B cell (primary cell): ENCODE measurements at regions not wholly inside any gene's neighbourhood (a gene's known extent, or its start where the extent isn't known, plus 50 kb on each side); places are given as distances from the start of the nearest gene placed in this dataset.
A peak's percentile ranks its signal among the peaks of the same experiment; 100 is the strongest.

ENCODE experiments used
- ATAC-seq: fragments of 200-7000 bp; cut with Tn5 transposase; one replicate; pipeline ENCODE4 v1.10.0; 2021; ENCODE audit warnings: low read depth, mild to moderate bottlenecking, moderate number of reproducible peaks, moderate library complexity
- CTCF ChIA-PET: fragments of 350-600 bp; sonication (Branson Sonifier 250); formaldehyde crosslinking; loops from one replicate; lab custom pipeline; 2021; ENCODE audit warnings: antibody characterized with exemption, inconsistent platforms; lab: Charles Lee
- POLR2A ChIA-PET: fragments of 350-600 bp; sonication (Branson Sonifier 250); formaldehyde crosslinking; loops from one replicate; lab custom pipeline; 2021; ENCODE audit warnings: antibody characterized with exemption; lab: Charles Lee
- DNase-seq: peaks from one replicate; pipeline ENCODE4 v3.0.0; 2013
- H2AFZ ChIP-seq: 2 replicates; pipeline ENCODE4 v1.6.1; 2012; ENCODE audit warnings: mild to moderate bottlenecking, low read depth, low read length; ENCODE audit not compliant: insufficient read depth, poor library complexity, severe bottlenecking
- H3K27ac ChIP-seq, 2 donors: 1 replicate in 1 of 2; 2 replicates in 1 of 2; pipeline ENCODE4 v1.5.1; 2012 to 2013; ENCODE audit warnings: low read length in 2 of 2, mild to moderate bottlenecking in 2 of 2, moderate library complexity in 1 of 2
- H3K27me3 ChIP-seq, 4 experiments: fragments of 200-600 bp in 1 of 4; sonication (generic) in 1 of 4; replicated peaks in 1 of 4; 1 replicate in 2 of 4; 2 replicates in 2 of 4; pipeline versions ENCODE4 v1.6.1 to v1.7.0; 2013 to 2016; ENCODE audit warnings: low read length in 3 of 4, mild to moderate bottlenecking in 2 of 4, mixed read lengths in 1 of 4, moderate library complexity in 1 of 4; ENCODE audit not compliant: insufficient read depth in 4 of 4, control insufficient read depth in 3 of 4; ENCODE audit errors: control extremely low read depth in 1 of 4
- H3K36me3 ChIP-seq, 2 experiments: replicated peaks in 1 of 2; 1 replicate in 1 of 2; 2 replicates in 1 of 2; pipeline versions ENCODE4 v1.6.1 to v1.7.1; 2013; ENCODE audit warnings: low read length in 1 of 2; ENCODE audit not compliant: insufficient read depth in 2 of 2, control insufficient read depth in 1 of 2; ENCODE audit errors: control extremely low read depth in 1 of 2, extremely low read depth in 1 of 2
- H3K4me1 ChIP-seq, 2 donors: fragments of 200-600 bp in 1 of 2; sonication (generic) in 1 of 2; 1 replicate in 1 of 2; 2 replicates in 1 of 2; pipeline versions ENCODE4 v1.5.1 to v1.6.1; 2013 to 2017; ENCODE audit warnings: low read length in 2 of 2; ENCODE audit not compliant: control insufficient read depth in 2 of 2, insufficient read depth in 2 of 2
- H3K4me2 ChIP-seq: replicated peaks from 2 replicates; pipeline ENCODE3; 2012; ENCODE audit warnings: mild to moderate bottlenecking, low read depth, low read length; ENCODE audit not compliant: poor library complexity, severe bottlenecking
- H3K4me3 ChIP-seq, 5 experiments: fragments of 200-600 bp in 1 of 5; sonication (generic) in 1 of 5; 1 replicate in 3 of 5; 2 replicates in 2 of 5; pipeline versions ENCODE4 v1.5.1 to v1.7.0; 2011 to 2016; ENCODE audit warnings: low read length in 4 of 5, mild to moderate bottlenecking in 4 of 5, low read depth in 2 of 5, control low read depth in 1 of 5, moderate library complexity in 1 of 5; ENCODE audit not compliant: insufficient read depth in 1 of 5; ENCODE audit errors: control extremely low read depth in 1 of 5, extremely low read depth in 1 of 5
- H3K79me2 ChIP-seq: fragments of 200-600 bp; sonication (generic); one replicate; pipeline ENCODE4 v1.6.0; 2016; ENCODE audit warnings: low read length; ENCODE audit not compliant: control insufficient read depth, insufficient read depth
- H3K9ac ChIP-seq: fragments of 200-600 bp; sonication (generic); 2 replicates; pipeline ENCODE4 v1.6.1; 2017; ENCODE audit warnings: mild to moderate bottlenecking, low read length, moderate library complexity
- H3K9me3 ChIP-seq, 3 donors: one replicate each; pipeline versions ENCODE4 v1.6.1 to v1.7.1; 2013; ENCODE audit warnings: low read length in 2 of 3; ENCODE audit not compliant: control insufficient read depth in 2 of 3, insufficient read depth in 1 of 3; ENCODE audit errors: control extremely low read depth in 1 of 3
- H4K20me1 ChIP-seq: 2 replicates; pipeline ENCODE4 v1.6.0; 2012; ENCODE audit warnings: mild to moderate bottlenecking, low read length; ENCODE audit not compliant: insufficient read depth, control insufficient read depth, poor library complexity, severe bottlenecking
- H3K27ac Mint-ChIP-seq: one replicate; pipeline ENCODE4 v1.8.0; 2021; ENCODE audit warnings: mixed read lengths
- H3K27me3 Mint-ChIP-seq: one replicate; pipeline ENCODE4 v1.8.0; 2021; ENCODE audit warnings: mixed read lengths
- H3K4me1 Mint-ChIP-seq: one replicate; pipeline ENCODE4 v1.8.0; 2021; ENCODE audit warnings: mixed read lengths
- H3K4me3 Mint-ChIP-seq: one replicate; pipeline ENCODE4 v1.8.0; 2021; ENCODE audit warnings: mixed read lengths
- H3K9me3 Mint-ChIP-seq: one replicate; pipeline ENCODE4 v1.8.0; 2022; ENCODE audit warnings: mixed read lengths; ENCODE audit not compliant: insufficient read depth
- EZH2 ChIP-seq: IDR thresholded peaks from 2 replicates; pipeline ENCODE4 v1.6.1; 2012; ENCODE audit warnings: borderline replicate concordance, low read depth, mild to moderate bottlenecking, moderate library complexity, low read length; ENCODE audit not compliant: insufficient read depth, poor library complexity, severe bottlenecking
- WGBS: methylation state at CpG from one replicate; pipeline ENCODE4 v1.1.5; 2013; ENCODE audit warnings: missing lambda C conversion rate; ENCODE audit not compliant: insufficient coverage; 5-methylcytosine and 5-hydroxymethylcytosine counted together
- intact Hi-C: fragments of 100-400 bp; cut with micrococcal nuclease; formaldehyde crosslinking; loops from one replicate; pipeline ENCODE4 v1.10.0; 2022
- TF ChIP-seq, protein P1 (sequence below): fragments of 200-600 bp; IDR thresholded peaks from one replicate; pipeline ENCODE4 v1.8.0; 2022; ENCODE audit warnings: antibody characterized with exemption, mild to moderate bottlenecking

DNA sequence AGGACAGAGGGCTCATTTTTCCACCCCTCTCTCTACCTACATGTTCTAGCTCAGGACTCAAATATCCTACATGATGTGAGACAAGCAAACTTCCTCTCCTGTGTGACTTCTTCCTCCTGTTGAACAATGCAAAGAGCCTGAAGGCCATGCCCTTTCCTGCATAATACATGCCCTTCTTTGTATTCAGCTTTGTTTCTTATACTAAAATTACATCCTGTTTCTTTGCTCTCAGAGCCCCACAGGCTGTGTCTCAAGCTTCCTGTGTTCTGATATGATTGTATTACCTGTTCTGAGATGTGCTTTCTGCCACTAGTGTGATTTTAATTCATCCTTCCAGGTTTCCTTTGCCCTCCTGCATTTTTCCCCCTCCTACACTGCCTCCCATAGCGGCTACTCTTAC, 166.4 kb upstream of the AFF2 start:
- Histone ChIP-seq H3K9ac (no peak overlapping the region), H3K27ac (no peak overlapping the region), H3K4me3 (no peak overlapping the region), H3K4me1 (peaks cover 5 to 11% of the 10 kb centered on the region in 2 donors), H4K20me1 (no peaks in the 10 kb centered on the region), H3K9me3 (no peaks in the 10 kb centered on the region), H3K79me2 (no peaks in the 10 kb centered on the region), H2AFZ (peak overlapping the region; percentile 4), H3K4me2 (no peak overlapping the region), H3K27me3 (no peaks in the 10 kb centered on the region), H3K36me3 (no peaks in the 10 kb centered on the region)
- Mint-ChIP-seq H3K9me3 (no peaks in the 10 kb centered on the region), H3K4me3 (no peak overlapping the region), H3K27ac (no peak overlapping the region), H3K27me3 (no peaks in the 10 kb centered on the region), H3K4me1 (peaks cover 12% of the 10 kb centered on the region)
- TF ChIP-seq, protein P1, sequence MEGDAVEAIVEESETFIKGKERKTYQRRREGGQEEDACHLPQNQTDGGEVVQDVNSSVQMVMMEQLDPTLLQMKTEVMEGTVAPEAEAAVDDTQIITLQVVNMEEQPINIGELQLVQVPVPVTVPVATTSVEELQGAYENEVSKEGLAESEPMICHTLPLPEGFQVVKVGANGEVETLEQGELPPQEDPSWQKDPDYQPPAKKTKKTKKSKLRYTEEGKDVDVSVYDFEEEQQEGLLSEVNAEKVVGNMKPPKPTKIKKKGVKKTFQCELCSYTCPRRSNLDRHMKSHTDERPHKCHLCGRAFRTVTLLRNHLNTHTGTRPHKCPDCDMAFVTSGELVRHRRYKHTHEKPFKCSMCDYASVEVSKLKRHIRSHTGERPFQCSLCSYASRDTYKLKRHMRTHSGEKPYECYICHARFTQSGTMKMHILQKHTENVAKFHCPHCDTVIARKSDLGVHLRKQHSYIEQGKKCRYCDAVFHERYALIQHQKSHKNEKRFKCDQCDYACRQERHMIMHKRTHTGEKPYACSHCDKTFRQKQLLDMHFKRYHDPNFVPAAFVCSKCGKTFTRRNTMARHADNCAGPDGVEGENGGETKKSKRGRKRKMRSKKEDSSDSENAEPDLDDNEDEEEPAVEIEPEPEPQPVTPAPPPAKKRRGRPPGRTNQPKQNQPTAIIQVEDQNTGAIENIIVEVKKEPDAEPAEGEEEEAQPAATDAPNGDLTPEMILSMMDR = no peak
- ATAC-seq = no peak
- DNase-seq = no peak
- CTCF ChIA-PET = no interaction called here
- POLR2A ChIA-PET = no interaction called here
- 60% methylated on average over 1 of the region's 1 CpG for WGBS
- intact Hi-C loops = no loop called here

DNA sequence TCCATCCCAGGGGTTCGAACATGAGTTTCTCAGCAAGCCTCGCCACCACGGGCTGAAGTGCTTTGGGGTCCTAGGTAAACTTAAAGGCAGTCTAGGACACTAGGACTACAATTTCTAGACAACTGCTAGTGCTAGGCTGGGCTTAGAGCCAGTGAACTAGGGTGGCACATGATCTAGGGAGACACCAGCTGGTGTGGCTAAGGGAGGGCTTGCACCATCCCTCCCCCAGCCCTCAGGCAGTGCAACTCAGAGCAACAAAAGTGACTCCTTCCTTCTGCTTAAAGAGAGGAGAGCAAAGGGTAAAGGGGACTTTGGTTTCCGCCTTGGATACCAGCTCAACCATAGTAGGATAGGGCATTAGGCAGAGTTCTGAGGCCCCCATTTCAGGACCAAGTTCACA, 162.5 kb upstream of the AFF2 start:
- Histone ChIP-seq H3K4me3 (no peak overlapping the region), H3K9me3 (no peaks in the 10 kb centered on the region), H3K79me2 (no peaks in the 10 kb centered on the region), H3K9ac (no peak overlapping the region), H3K36me3 (no peaks in the 10 kb centered on the region), H3K27ac (no peak overlapping the region), H3K4me2 (no peak overlapping the region), H2AFZ (no peak overlapping the region), H3K27me3 (no peaks in the 10 kb centered on the region), H3K4me1 (peaks cover 5 to 11% of the 10 kb centered on the region in 2 donors), H4K20me1 (no peaks in the 10 kb centered on the region)
- intact Hi-C loops = no loop called here
- no peak for DNase-seq
- H3K27ac Mint-ChIP-seq = no peak overlapping the region
- no peak overlapping the region for H3K4me3 Mint-ChIP-seq
- no peak for TF ChIP-seq EZH2
- TF ChIP-seq, protein P1 = no peak
- WGBS = no CpG with 5 or more reads among the region's 4 CpGs
- ChIA-PET POLR2A (no interaction called here), CTCF (no interaction called here)
- H3K4me1 Mint-ChIP-seq = peaks cover 12% of the 10 kb centered on the region
- no peaks in the 10 kb centered on the region for H3K27me3 Mint-ChIP-seq
- no peaks in the 10 kb centered on the region for H3K9me3 Mint-ChIP-seq
- no peak for ATAC-seq
